ENCODE measurements at regions not wholly inside any gene's neighbourhood (a gene's known extent, or its start where the extent isn't known, plus 50 kb on each side); places are given as distances from the start of the nearest gene placed in this dataset.

GRCh38 chr2:53442093-53442492 is 325.5 kb upstream of the CHAC2 start:
- DNase-seq, result no peak
- ATAC-seq (replicated peaks), result no peak
- H3K36me3 Mint-ChIP-seq (ENCODE audit: insufficient read depth), result no peaks in the 10 kb centered on the region
- H3K9me3 Mint-ChIP-seq, result no peaks in the 10 kb centered on the region
- H3K4me3 Mint-ChIP-seq, result no peak overlapping the region
- no peaks in the 10 kb centered on the region for H3K27me3 Mint-ChIP-seq
- no peak overlapping the region for H3K27ac Mint-ChIP-seq
- no peaks in the 10 kb centered on the region for H3K4me1 Mint-ChIP-seq (ENCODE audit: low read depth in 2 of 2)

GRCh38 chr2:53438692-53439091 is 328.9 kb upstream of the CHAC2 start:
- ATAC-seq (replicated peaks) (no peak), DNase-seq (no peak)
- Mint-ChIP-seq H3K27me3 (no peaks in the 10 kb centered on the region), H3K27ac (no peak overlapping the region), H3K36me3 (ENCODE audit: insufficient read depth) (no peaks in the 10 kb centered on the region), H3K4me1 (ENCODE audit: low read depth in 2 of 2) (no peaks in the 10 kb centered on the region), H3K4me3 (no peak overlapping the region), H3K9me3 (no peaks in the 10 kb centered on the region)

GRCh38 chr2:53438100-53438499 is 329.5 kb upstream of the CHAC2 start:
- H3K36me3 Mint-ChIP-seq (ENCODE audit: insufficient read depth), result no peaks in the 10 kb centered on the region
- H3K4me3 Mint-ChIP-seq, result no peak overlapping the region
- no peak overlapping the region for H3K27ac Mint-ChIP-seq
- H3K4me1 Mint-ChIP-seq (ENCODE audit: low read depth in 2 of 2), result no peaks in the 10 kb centered on the region
- ATAC-seq (replicated peaks) (no peak), DNase-seq (no peak)
- H3K9me3 Mint-ChIP-seq, result no peaks in the 10 kb centered on the region
- H3K27me3 Mint-ChIP-seq, result no peaks in the 10 kb centered on the region

GRCh38 chr2:53437371-53437770 is 330.2 kb upstream of the CHAC2 start:
- no peak overlapping the region for H3K4me3 Mint-ChIP-seq
- no peak for ATAC-seq (replicated peaks)
- no peaks in the 10 kb centered on the region for H3K36me3 Mint-ChIP-seq (ENCODE audit: insufficient read depth)
- DNase-seq, result no peak
- H3K27ac Mint-ChIP-seq, result no peak overlapping the region
- no peaks in the 10 kb centered on the region for H3K4me1 Mint-ChIP-seq (ENCODE audit: low read depth in 2 of 2)
- H3K27me3 Mint-ChIP-seq, result no peaks in the 10 kb centered on the region
- no peaks in the 10 kb centered on the region for H3K9me3 Mint-ChIP-seq

- Mint-ChIP-seq H3K4me1 (ENCODE audit: low read depth in 2 of 2) (no peaks in the 10 kb centered on the region), H3K9me3 (no peaks in the 10 kb centered on the region), H3K27ac (no peak overlapping the region), H3K4me3 (no peak overlapping the region), H3K36me3 (ENCODE audit: insufficient read depth) (no peaks in the 10 kb centered on the region), H3K27me3 (no peaks in the 10 kb centered on the region)
- ATAC-seq (replicated peaks), result no peak
- DNase-seq, result no peak
These were observed 330.7 kb upstream of the CHAC2 start for GRCh38 chr2:53436882-53437281.

GRCh38 chr2:53435610-53436009 is 332.0 kb upstream of the CHAC2 start:
- ATAC-seq (replicated peaks) (no peak), DNase-seq (no peak)
- no peaks in the 10 kb centered on the region for H3K9me3 Mint-ChIP-seq
- no peaks in the 10 kb centered on the region for H3K4me1 Mint-ChIP-seq (ENCODE audit: low read depth in 2 of 2)
- no peaks in the 10 kb centered on the region for H3K36me3 Mint-ChIP-seq (ENCODE audit: insufficient read depth)
- H3K4me3 Mint-ChIP-seq, result no peak overlapping the region
- no peak overlapping the region for H3K27ac Mint-ChIP-seq
- no peaks in the 10 kb centered on the region for H3K27me3 Mint-ChIP-seq

GRCh38 chr2:53434466-53434865 is 333.1 kb upstream of the CHAC2 start:
- no peak for ATAC-seq (replicated peaks)
- H3K27ac Mint-ChIP-seq, result no peak overlapping the region

GRCh38 chr2:53432936-53433335 is 334.7 kb upstream of the CHAC2 start:
- no peaks in the 10 kb centered on the region for H3K27me3 Mint-ChIP-seq
- ATAC-seq (replicated peaks) (no peak), DNase-seq (no peak)
- no peak overlapping the region for H3K27ac Mint-ChIP-seq
- H3K4me3 Mint-ChIP-seq, result no peak overlapping the region
- H3K9me3 Mint-ChIP-seq, result no peaks in the 10 kb centered on the region
- H3K4me1 Mint-ChIP-seq (ENCODE audit: low read depth in 2 of 2), result no peaks in the 10 kb centered on the region
- no peaks in the 10 kb centered on the region for H3K36me3 Mint-ChIP-seq (ENCODE audit: insufficient read depth)

More at GRCh38 chr2:53434466-53434865, 333.1 kb upstream of the CHAC2 start:
- Mint-ChIP-seq H3K4me3 (no peak overlapping the region), H3K36me3 (ENCODE audit: insufficient read depth) (no peaks in the 10 kb centered on the region), H3K27me3 (no peaks in the 10 kb centered on the region), H3K9me3 (no peaks in the 10 kb centered on the region), H3K4me1 (ENCODE audit: low read depth in 2 of 2) (no peaks in the 10 kb centered on the region)
- no peak for DNase-seq

- peaks cover 0 to 3% of the 10 kb centered on the region in 2 donors for H3K9me3 Mint-ChIP-seq
- H3K4me3 Mint-ChIP-seq, result no peak overlapping the region
- H3K27me3 Mint-ChIP-seq, result no peaks in the 10 kb centered on the region
- H3K27ac Mint-ChIP-seq, result no peak overlapping the region
- ATAC-seq (replicated peaks) (no peak), DNase-seq (no peak)
- no peaks in the 10 kb centered on the region for H3K36me3 Mint-ChIP-seq (ENCODE audit: insufficient read depth)
- H3K4me1 Mint-ChIP-seq (ENCODE audit: low read depth in 2 of 2), result no peaks in the 10 kb centered on the region
These were observed 337.7 kb upstream of the CHAC2 start for GRCh38 chr2:53429901-53430300.

- Mint-ChIP-seq H3K4me3 (no peak overlapping the region), H3K36me3 (ENCODE audit: insufficient read depth) (no peaks in the 10 kb centered on the region), H3K9me3 (peaks cover 0 to 3% of the 10 kb centered on the region in 2 donors)
These were observed 342.7 kb upstream of the CHAC2 start for GRCh38 chr2:53424902-53425301.

GRCh38 chr2:53423465-53423864 is 344.1 kb upstream of the CHAC2 start:
- Mint-ChIP-seq H3K4me3 (no peak overlapping the region), H3K27me3 (no peaks in the 10 kb centered on the region), H3K9me3 (peaks cover 0 to 3% of the 10 kb centered on the region in 2 donors), H3K36me3 (ENCODE audit: insufficient read depth) (no peaks in the 10 kb centered on the region), H3K4me1 (ENCODE audit: low read depth in 2 of 2) (peaks cover 0 to 11% of the 10 kb centered on the region in 2 donors), H3K27ac (no peak overlapping the region)
- DNase-seq (no peak), ATAC-seq (replicated peaks) (no peak)

More at GRCh38 chr2:53424902-53425301, 342.7 kb upstream of the CHAC2 start:
- Mint-ChIP-seq H3K27me3 (no peaks in the 10 kb centered on the region), H3K4me1 (ENCODE audit: low read depth in 2 of 2) (peaks cover 0 to 9% of the 10 kb centered on the region in 2 donors), H3K27ac (no peak overlapping the region)
- DNase-seq (no peak), ATAC-seq (replicated peaks) (no peak)

GRCh38 chr2:53422979-53423378 is 344.6 kb upstream of the CHAC2 start:
- Mint-ChIP-seq H3K4me1 (ENCODE audit: low read depth in 2 of 2) (peaks cover 0 to 11% of the 10 kb centered on the region in 2 donors), H3K27me3 (no peaks in the 10 kb centered on the region), H3K9me3 (peaks cover 0 to 3% of the 10 kb centered on the region in 2 donors), H3K4me3 (no peak overlapping the region), H3K36me3 (ENCODE audit: insufficient read depth) (no peaks in the 10 kb centered on the region), H3K27ac (no peak overlapping the region)
- no peak for DNase-seq
- no peak for ATAC-seq (replicated peaks)

- H3K9me3 Mint-ChIP-seq, result no peaks in the 10 kb centered on the region
- peaks cover 0 to 10% of the 10 kb centered on the region in 2 donors for H3K4me1 Mint-ChIP-seq (ENCODE audit: low read depth in 2 of 2)
- no peaks in the 10 kb centered on the region for H3K27me3 Mint-ChIP-seq
- H3K36me3 Mint-ChIP-seq (ENCODE audit: insufficient read depth), result no peaks in the 10 kb centered on the region
- no peak overlapping the region for H3K4me3 Mint-ChIP-seq
- ATAC-seq (replicated peaks) (no peak), DNase-seq (no peak)
- no peak overlapping the region for H3K27ac Mint-ChIP-seq
These were observed 350.2 kb upstream of the CHAC2 start for GRCh38 chr2:53417385-53417784.

- Mint-ChIP-seq H3K4me3 (no peak overlapping the region), H3K27me3 (no peaks in the 10 kb centered on the region), H3K9me3 (peaks cover 0 to 10% of the 10 kb centered on the region in 2 donors), H3K36me3 (ENCODE audit: insufficient read depth) (no peaks in the 10 kb centered on the region), H3K4me1 (ENCODE audit: low read depth in 2 of 2) (no peaks in the 10 kb centered on the region), H3K27ac (no peak overlapping the region)
- ATAC-seq (replicated peaks) (no peak), DNase-seq (no peak)
These were observed 360.1 kb upstream of the CHAC2 start for GRCh38 chr2:53407363-53408080.

All from effector memory CD8-positive, alpha-beta T cell (primary cell).